PC-9 (cell line): ENCODE measurements at regions not wholly inside any gene's neighbourhood (a gene's known extent, or its start where the extent isn't known, plus 50 kb on each side); places are given as distances from the start of the nearest gene placed in this dataset.

Experiments
- CTCF ChIP-seq: fragments of 200-600 bp; sonication (generic); conservative IDR thresholded peaks from 2 replicates; pipeline ENCODE4 v1.6.1; 2017; ENCODE audit warnings: mixed run types, antibody characterized with exemption, mild to moderate bottlenecking, moderate library complexity
- EZH2 ChIP-seq: fragments of 200-600 bp; sonication (generic); IDR thresholded peaks from 2 replicates; pipeline ENCODE4 v1.8.0; 2017; ENCODE audit warnings: antibody characterized with exemption, low read depth

GRCh38 chr2:158893474-158893873, 75.0 kb upstream of the TANC1 start:
- TF ChIP-seq CTCF, result no peak
- no peak for TF ChIP-seq EZH2
